PC-3 (cell line): ENCODE measurements at regions not wholly inside any gene's neighbourhood (a gene's known extent, or its start where the extent isn't known, plus 50 kb on each side); places are given as distances from the start of the nearest gene placed in this dataset.

Experiments used
- ATAC-seq: fragments of 200-7000 bp; cut with Tn5 transposase; 2 replicates; pipeline ENCODE4 v1.9.1; 2020; ENCODE audit warnings: mild to moderate bottlenecking, moderate library complexity
- BruUV-seq: library from RNA; stranded (reverse); fragments of 400-500 nt; replicated peaks from 2 replicates; lab custom pipeline; 2021; lab: Mats Ljungman, UMichigan
- CTCF ChIA-PET: fragments of 300-600 bp; sonication (Branson Sonifier 250); formaldehyde crosslinking; loops from one replicate; lab custom pipeline; 2022; ENCODE audit warnings: antibody characterized with exemption; lab: Charles Lee
- POLR2A ChIA-PET: fragments of 300-600 bp; sonication (Branson Sonifier 250); formaldehyde crosslinking; loops from one replicate; lab custom pipeline; 2022; ENCODE audit warnings: antibody characterized with exemption; ENCODE audit not compliant: unreplicated experiment; lab: Charles Lee
- DNase-seq: peaks from one replicate; pipeline ENCODE4 v3.0.0-alpha.2; 2015
- H2AFZ ChIP-seq: fragments of 300-600 bp; sonication (generic); 2 replicates; pipeline ENCODE4 v1.6.0; 2016; ENCODE audit warnings: antibody characterized with exemption, low read length
- H3F3A ChIP-seq: fragments of 300-600 bp; sonication (generic); one replicate; pipeline ENCODE4 v1.6.0; 2017; ENCODE audit warnings: antibody characterized with exemption, low read length, control low read depth, mild to moderate bottlenecking; ENCODE audit not compliant: unreplicated experiment
- H3K27ac ChIP-seq: fragments of 300-600 bp; sonication (generic); 2 replicates; pipeline ENCODE4 v1.5.1; 2016; ENCODE audit warnings: mild to moderate bottlenecking, low read length
- H3K27me3 ChIP-seq: fragments of 300-600 bp; sonication (generic); 2 replicates; pipeline ENCODE4 v1.6.1; 2016; ENCODE audit warnings: low read length, mixed read lengths
- H3K36me3 ChIP-seq: fragments of 300-600 bp; sonication (generic); 2 replicates; pipeline ENCODE4 v1.6.1; 2016; ENCODE audit warnings: low read depth, mixed run types, low read length, mixed read lengths
- H3K4me1 ChIP-seq: fragments of 300-600 bp; sonication (generic); 2 replicates; pipeline ENCODE4 v1.5.1; 2016; ENCODE audit warnings: low read length; ENCODE audit not compliant: insufficient read depth
- H3K4me2 ChIP-seq: fragments of 300-600 bp; sonication (generic); 2 replicates; pipeline ENCODE4 v1.6.0; 2016; ENCODE audit warnings: low read length
- H3K4me3 ChIP-seq: fragments of 300-600 bp; sonication (generic); 2 replicates; pipeline ENCODE4 v1.5.1; 2016; ENCODE audit warnings: mild to moderate bottlenecking, low read length, mixed read lengths
- H3K79me2 ChIP-seq: fragments of 300-600 bp; sonication (generic); 2 replicates; pipeline ENCODE4 v1.6.1; 2017; ENCODE audit warnings: low read length, mixed read lengths
- H3K9ac ChIP-seq: fragments of 300-600 bp; sonication (generic); 2 replicates; pipeline ENCODE4 v1.6.0; 2016; ENCODE audit warnings: mild to moderate bottlenecking, low read length
- H3K9me2 ChIP-seq: fragments of 300-600 bp; sonication (generic); replicated peaks from 2 replicates; pipeline ENCODE4 v1.6.1; 2016; ENCODE audit warnings: mixed run types, low read length, mixed read lengths
- H3K9me3 ChIP-seq: fragments of 300-600 bp; sonication (generic); 2 replicates; pipeline ENCODE4 v1.6.1; 2016; ENCODE audit warnings: low read length, mixed read lengths
- H4K20me1 ChIP-seq: fragments of 300-600 bp; sonication (generic); 2 replicates; pipeline ENCODE4 v1.6.1; 2016; ENCODE audit warnings: low read length, mixed read lengths
- CTCF ChIP-seq: fragments of 300-600 bp; sonication (generic); conservative IDR thresholded peaks from 2 replicates; pipeline ENCODE4 v1.5.1; 2017; ENCODE audit warnings: antibody characterized with exemption, low read depth, mild to moderate bottlenecking, low read length
- EZH2 ChIP-seq: fragments of 300-600 bp; sonication (generic); IDR thresholded peaks from one replicate; pipeline ENCODE4 v1.6.1; 2017; ENCODE audit warnings: antibody characterized with exemption, mild to moderate bottlenecking, low read length; ENCODE audit not compliant: unreplicated experiment
- EZH2phosphoT487 ChIP-seq: fragments of 300-600 bp; sonication (generic); IDR thresholded peaks from 2 replicates; pipeline ENCODE4 v1.6.1; 2018; ENCODE audit warnings: mild to moderate bottlenecking, antibody characterized with exemption, low read length, borderline replicate concordance
- intact Hi-C: fragments of 100-400 bp; cut with micrococcal nuclease; formaldehyde crosslinking; loops from 2 replicates; pipeline ENCODE4 v1.9.0; 2023

GRCh38 chr11:19316434-19316833 lies 75.7 kb upstream of the E2F8 start:
- Histone ChIP-seq H3K4me3 (no peak overlapping the region), H3K9me3 (no peaks in the 10 kb centered on the region), H3K36me3 (no peaks in the 10 kb centered on the region), H3K9ac (no peak overlapping the region), H3K27ac (no peak overlapping the region), H3K4me1 (no peaks in the 10 kb centered on the region), H3K79me2 (no peaks in the 10 kb centered on the region), H3K27me3 (peaks cover 26% of the 10 kb centered on the region; the same call in 1 of the 2 replicates), H2AFZ (no peak overlapping the region), H4K20me1 (no peaks in the 10 kb centered on the region), H3K9me2 (no peaks in the 10 kb centered on the region), H3K4me2 (no peak overlapping the region), H3F3A (no peaks in the 10 kb centered on the region)
- DNase-seq: no peak
- CTCF ChIA-PET: no interaction called here
- TF ChIP-seq EZH2 (no peak), EZH2phosphoT487 (no peak), CTCF (no peak)
- intact Hi-C loops: no loop called here
- POLR2A ChIA-PET: no interaction called here
- BruUV-seq: no TSS peak
- no peak for ATAC-seq

GRCh38 chr11:19315511-19315910 lies 74.8 kb upstream of the E2F8 start:
- Histone ChIP-seq H3K36me3 (no peaks in the 10 kb centered on the region), H3K9ac (no peak overlapping the region), H3K27me3 (peaks cover 17% of the 10 kb centered on the region; the same call in 1 of the 2 replicates), H4K20me1 (no peaks in the 10 kb centered on the region), H3K27ac (no peak overlapping the region), H3K4me1 (no peaks in the 10 kb centered on the region), H3K79me2 (no peaks in the 10 kb centered on the region), H3K4me3 (no peak overlapping the region), H3F3A (no peaks in the 10 kb centered on the region), H3K4me2 (no peak overlapping the region), H3K9me3 (no peaks in the 10 kb centered on the region), H2AFZ (no peak overlapping the region), H3K9me2 (no peaks in the 10 kb centered on the region)
- no TSS peak for BruUV-seq
- intact Hi-C loops: no loop called here
- POLR2A ChIA-PET: no interaction called here
- ATAC-seq: no peak
- DNase-seq: no peak
- CTCF ChIA-PET: no interaction called here
- TF ChIP-seq EZH2 (no peak), CTCF (no peak), EZH2phosphoT487 (no peak)

- Histone ChIP-seq H3K79me2 (no peaks in the 10 kb centered on the region), H2AFZ (no peak overlapping the region), H3K27me3 (0 out of 2 replicates have a peak, but pooled peaks cover under 1% of the 10 kb centered on the region), H3K9me3 (no peaks in the 10 kb centered on the region), H3K4me3 (no peak overlapping the region), H3K36me3 (no peaks in the 10 kb centered on the region), H3K9ac (no peak overlapping the region), H3K9me2 (no peaks in the 10 kb centered on the region), H3F3A (no peaks in the 10 kb centered on the region), H3K4me2 (no peak overlapping the region), H3K27ac (no peak overlapping the region), H4K20me1 (no peaks in the 10 kb centered on the region), H3K4me1 (no peaks in the 10 kb centered on the region)
- DNase-seq (no peak), ATAC-seq (no peak)
- ChIA-PET CTCF (no interaction called here), POLR2A (no interaction called here)
- BruUV-seq: no TSS peak
- TF ChIP-seq EZH2 (no peak), CTCF (no peak), EZH2phosphoT487 (no peak)
- intact Hi-C loops: loop anchor here (5.0 kb wide), 1 partner anchor 56 kb away; no protein-coding TSS in a partner anchor
These were observed 72.4 kb upstream of the E2F8 start for GRCh38 chr11:19313140-19313539.
